ENCODE measurements at regions not wholly inside any gene's neighbourhood (a gene's known extent, or its start where the extent isn't known, plus 50 kb on each side); places are given as distances from the start of the nearest gene placed in this dataset.

- TF ChIP-seq MAX (IDR thresholded peaks at IDR 0.05): no peak
Measured at GRCh38 chr7:13542451-13542850, 447.0 kb downstream of the ETV1 start (continued).

GRCh38 chr7:13551503-13551902 lies 438.0 kb downstream of the ETV1 start:
- TF ChIP-seq POLR2AphosphoS5 (IDR thresholded peaks at IDR 0.05; ENCODE audit: low read depth, low read length) (no peak), RAD21 (IDR thresholded peaks at IDR 0.05; ENCODE audit: low read depth) (no peak), ELF1 (IDR thresholded peaks at IDR 0.05; ENCODE audit: borderline replicate concordance, low read depth) (no peak), POLR2A (IDR thresholded peaks at IDR 0.05; ENCODE audit: borderline replicate concordance, extremely low read depth, insufficient read depth, insufficient read length) (no peak), ZNF274 (IDR thresholded peaks at IDR 0.05; ENCODE audit: low read depth, low read length) (no peak), SRF (IDR thresholded peaks at IDR 0.05; ENCODE audit: low read depth) (no peak), TCF7L2 (IDR thresholded peaks at IDR 0.05; ENCODE audit: borderline replicate concordance, extremely low read depth, insufficient read depth, insufficient read length) (no peak), ATF3 (IDR thresholded peaks at IDR 0.05) (no peak), EZH2phosphoT487 (IDR thresholded peaks at IDR 0.05; ENCODE audit: borderline replicate concordance) (no peak), JUND (IDR thresholded peaks at IDR 0.05) (no peak), MAX (IDR thresholded peaks at IDR 0.05) (no peak), EZH2 (IDR thresholded peaks at IDR 0.05) (no peak), ZBTB33 (IDR thresholded peaks at IDR 0.05; ENCODE audit: extremely low read depth, insufficient replicate concordance, low read length) (no peak), YY1 (IDR thresholded peaks at IDR 0.05; ENCODE audit: extremely low read depth, insufficient replicate concordance, low read depth, low read length) (no peak), CBX3 (IDR thresholded peaks at IDR 0.05; ENCODE audit: low read depth) (no peak), CTCF (IDR thresholded peaks at IDR 0.05 in 2 of 3, conservative IDR thresholded peaks at IDR 0.05 in 1 of 3; ENCODE audit: borderline replicate concordance in 1 of 3, insufficient read depth in 1 of 3, low read depth in 2 of 3, low read length in 2 of 3) (no peak), CEBPB (IDR thresholded peaks at IDR 0.05; ENCODE audit: low read depth) (no peak)
- Histone ChIP-seq H4K20me1 (ENCODE audit: insufficient read depth) (no peaks in the 10 kb centered on the region), H3K4me3 (replicated peaks in 1 of 2; ENCODE audit: low read depth in 1 of 2, low read length in 2 of 2) (no peak overlapping the region), H3K36me3 (ENCODE audit: control insufficient read depth in 1 of 2, insufficient read depth in 2 of 2, low read length in 2 of 2) (no peaks in the 10 kb centered on the region), H3K9me2 (ENCODE audit: insufficient read depth) (no peaks in the 10 kb centered on the region), H3K27me3 (ENCODE audit: insufficient read depth, low read length) (no peaks in the 10 kb centered on the region), H3K79me2 (ENCODE audit: insufficient read depth, low read length) (no peaks in the 10 kb centered on the region), H2AFZ (ENCODE audit: low read depth, low read length, poor library complexity, severe bottlenecking) (no peak overlapping the region), H3K4me1 (ENCODE audit: control insufficient read depth in 1 of 2, insufficient read depth in 2 of 2, low read length in 2 of 2) (no peaks in the 10 kb centered on the region), H3K4me2 (ENCODE audit: low read length) (no peak overlapping the region), H3K27ac (ENCODE audit: low read depth, low read length) (no peak overlapping the region), H3K9ac (ENCODE audit: low read length) (no peak overlapping the region), H3K9me3 (ENCODE audit: control insufficient read depth in 1 of 2, insufficient read depth in 1 of 2, low read depth in 1 of 2, low read length in 2 of 2) (no peaks in the 10 kb centered on the region)
- ChIA-PET POLR2A (no interaction called here), CTCF (no interaction called here), RAD21 (ENCODE audit: low non-redundant PET in 1 of 2, low total read pairs in 2 of 2, uncharacterized antibody in 2 of 2, unreplicated experiment in 2 of 2) (no interaction called here)
- BruUV-seq (replicated peaks): no TSS peak
- DNase-seq (ENCODE audit: low read depth, low spot score) (no peak), ATAC-seq (no peak)
- intact Hi-C loops (cut with micrococcal nuclease): no loop called here

All from HCT116 (cell line).